Ishikawa (cell line): ENCODE measurements at regions not wholly inside any gene's neighbourhood (a gene's known extent, or its start where the extent isn't known, plus 50 kb on each side); places are given as distances from the start of the nearest gene placed in this dataset.

Experiments
- CEBPB ChIP-seq: IDR thresholded peaks from 2 replicates; pipeline ENCODE4 v1.6.1; 2012
- CREB1 ChIP-seq: IDR thresholded peaks from 2 replicates; pipeline ENCODE4 v1.6.1; 2012; ENCODE audit warnings: low read depth
- EGR1 ChIP-seq: IDR thresholded peaks from 2 replicates; pipeline ENCODE4 v1.6.1; 2012
- EP300 ChIP-seq: IDR thresholded peaks from 2 replicates; pipeline ENCODE4 v1.6.1; 2012; ENCODE audit warnings: borderline replicate concordance
- FOXM1 ChIP-seq: IDR thresholded peaks from 2 replicates; pipeline ENCODE4 v1.6.1; 2012; ENCODE audit warnings: low read depth, borderline replicate concordance
- MAX ChIP-seq: IDR thresholded peaks from 2 replicates; pipeline ENCODE4 v1.6.1; 2012
- NFIC ChIP-seq: IDR thresholded peaks from 2 replicates; pipeline ENCODE4 v1.6.1; 2012
- RAD21 ChIP-seq: IDR thresholded peaks from 2 replicates; pipeline ENCODE4 v1.6.1; 2012; ENCODE audit warnings: low read depth
- TAF1 ChIP-seq: IDR thresholded peaks from 2 replicates; pipeline ENCODE4 v1.6.1; 2012; ENCODE audit warnings: low read depth, mild to moderate bottlenecking
- TCF12 ChIP-seq: IDR thresholded peaks from 2 replicates; pipeline ENCODE4 v1.6.1; 2012; ENCODE audit warnings: low read depth
- TEAD4 ChIP-seq: IDR thresholded peaks from 2 replicates; pipeline ENCODE4 v1.6.1; 2012
- USF1 ChIP-seq: IDR thresholded peaks from 2 replicates; pipeline ENCODE4 v1.6.1; 2012
- YY1 ChIP-seq: IDR thresholded peaks from 2 replicates; pipeline ENCODE4 v1.6.1; 2012; ENCODE audit warnings: low read depth
- ZBTB7A ChIP-seq: IDR thresholded peaks from 2 replicates; pipeline ENCODE4 v1.6.1; 2012; ENCODE audit warnings: low read depth
- TF ChIP-seq, protein P1 (sequence below): IDR thresholded peaks from 2 replicates; pipeline ENCODE4 v1.6.1; 2012; ENCODE audit warnings: low read depth, mild to moderate bottlenecking

GRCh38 chr16:55083052-55083451 lies 152.4 kb downstream of the IRX5 start:
- TF ChIP-seq USF1 (no peak), CREB1 (no peak), TEAD4 (no peak), RAD21 (no peak), CEBPB (no peak), MAX (no peak), YY1 (no peak), ZBTB7A (no peak), NFIC (no peak), EP300 (no peak), FOXM1 (no peak), EGR1 (no peak), TCF12 (no peak), TAF1 (no peak)
- TF ChIP-seq, protein P1, sequence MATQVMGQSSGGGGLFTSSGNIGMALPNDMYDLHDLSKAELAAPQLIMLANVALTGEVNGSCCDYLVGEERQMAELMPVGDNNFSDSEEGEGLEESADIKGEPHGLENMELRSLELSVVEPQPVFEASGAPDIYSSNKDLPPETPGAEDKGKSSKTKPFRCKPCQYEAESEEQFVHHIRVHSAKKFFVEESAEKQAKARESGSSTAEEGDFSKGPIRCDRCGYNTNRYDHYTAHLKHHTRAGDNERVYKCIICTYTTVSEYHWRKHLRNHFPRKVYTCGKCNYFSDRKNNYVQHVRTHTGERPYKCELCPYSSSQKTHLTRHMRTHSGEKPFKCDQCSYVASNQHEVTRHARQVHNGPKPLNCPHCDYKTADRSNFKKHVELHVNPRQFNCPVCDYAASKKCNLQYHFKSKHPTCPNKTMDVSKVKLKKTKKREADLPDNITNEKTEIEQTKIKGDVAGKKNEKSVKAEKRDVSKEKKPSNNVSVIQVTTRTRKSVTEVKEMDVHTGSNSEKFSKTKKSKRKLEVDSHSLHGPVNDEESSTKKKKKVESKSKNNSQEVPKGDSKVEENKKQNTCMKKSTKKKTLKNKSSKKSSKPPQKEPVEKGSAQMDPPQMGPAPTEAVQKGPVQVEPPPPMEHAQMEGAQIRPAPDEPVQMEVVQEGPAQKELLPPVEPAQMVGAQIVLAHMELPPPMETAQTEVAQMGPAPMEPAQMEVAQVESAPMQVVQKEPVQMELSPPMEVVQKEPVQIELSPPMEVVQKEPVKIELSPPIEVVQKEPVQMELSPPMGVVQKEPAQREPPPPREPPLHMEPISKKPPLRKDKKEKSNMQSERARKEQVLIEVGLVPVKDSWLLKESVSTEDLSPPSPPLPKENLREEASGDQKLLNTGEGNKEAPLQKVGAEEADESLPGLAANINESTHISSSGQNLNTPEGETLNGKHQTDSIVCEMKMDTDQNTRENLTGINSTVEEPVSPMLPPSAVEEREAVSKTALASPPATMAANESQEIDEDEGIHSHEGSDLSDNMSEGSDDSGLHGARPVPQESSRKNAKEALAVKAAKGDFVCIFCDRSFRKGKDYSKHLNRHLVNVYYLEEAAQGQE: no peak

DNA sequence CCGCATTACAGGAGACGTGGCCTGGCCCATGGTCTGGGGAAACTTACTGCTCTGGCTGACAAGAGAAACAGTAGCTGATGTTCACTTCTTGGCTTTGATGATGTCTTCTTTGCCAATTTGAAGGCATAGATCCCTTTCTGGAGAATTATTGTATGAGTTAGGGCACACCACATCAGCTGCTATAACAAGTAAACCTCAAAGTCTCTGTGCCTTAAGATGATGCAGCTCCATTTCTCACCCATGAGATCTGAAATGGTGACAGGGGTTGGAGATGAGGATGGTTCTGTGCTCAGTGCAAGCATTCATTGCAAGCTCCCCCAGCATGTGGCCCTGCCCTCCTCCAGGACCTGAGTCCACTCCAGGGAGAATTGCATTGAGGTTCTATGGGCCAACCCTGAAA lies 157.4 kb downstream of the IRX5 start:
- TF ChIP-seq TAF1: no peak
- TF ChIP-seq NFIC: no peak
- no peak for TF ChIP-seq RAD21

DNA sequence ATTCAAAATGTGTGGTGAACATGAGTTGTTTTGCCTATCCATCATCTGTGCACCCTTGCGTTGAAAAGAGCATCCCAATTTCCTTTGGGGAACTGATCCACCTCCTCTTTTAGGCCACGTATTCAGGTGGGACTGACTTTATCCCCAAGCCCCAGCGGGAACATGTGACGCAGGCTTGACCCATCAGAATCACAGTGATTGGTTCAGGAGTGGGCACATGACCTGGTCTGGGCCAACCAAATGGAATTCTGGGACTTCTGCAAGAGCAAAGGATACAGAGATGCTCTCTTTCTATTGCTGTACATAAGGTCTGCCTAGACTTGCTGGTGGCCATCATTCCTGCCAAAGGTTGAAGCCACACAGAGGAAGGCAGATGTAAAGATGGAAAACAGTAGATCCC lies 158.9 kb downstream of the IRX5 start:
- TF ChIP-seq TAF1 (no peak), USF1 (no peak), TCF12 (no peak), FOXM1 (no peak), CREB1 (no peak), MAX (no peak), TEAD4 (no peak), YY1 (no peak)

GRCh38 chr16:55091213-55091870 lies 160.7 kb downstream of the IRX5 start:
- no peak for TF ChIP-seq ZBTB7A
- TF ChIP-seq TCF12: no peak
- no peak for TF ChIP-seq EP300
- TF ChIP-seq TAF1: no peak
- no peak for TF ChIP-seq FOXM1
- TF ChIP-seq TEAD4: no peak
- TF ChIP-seq, protein P1: no peak

DNA sequence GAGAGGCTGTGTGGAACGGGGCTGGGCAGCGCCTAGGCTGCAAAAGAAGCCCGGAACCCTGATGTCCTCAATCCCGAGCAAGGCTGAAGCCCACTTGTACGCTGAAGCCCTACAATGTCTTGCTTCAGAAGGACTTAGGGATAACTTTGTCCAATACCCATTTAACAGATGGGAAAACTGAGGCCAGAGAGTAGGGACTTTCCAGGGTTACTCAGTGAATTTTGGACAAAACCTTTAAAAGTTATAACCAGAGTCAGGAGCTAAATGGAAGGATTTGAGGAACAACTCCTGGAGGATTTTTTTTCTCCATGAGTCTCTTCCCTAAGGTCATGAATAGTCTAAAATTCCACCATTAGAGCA lies 161.2 kb downstream of the IRX5 start:
- no peak for TF ChIP-seq NFIC
- no peak for TF ChIP-seq MAX
- TF ChIP-seq USF1: no peak
- no peak for TF ChIP-seq YY1
- no peak for TF ChIP-seq EP300
- no peak for TF ChIP-seq CREB1
- TF ChIP-seq TCF12: no peak

GRCh38 chr16:55100100-55100499 lies 169.4 kb downstream of the IRX5 start:
- no peak for TF ChIP-seq TCF12
- TF ChIP-seq EGR1: no peak
- TF ChIP-seq CEBPB: no peak
- no peak for TF ChIP-seq MAX
- TF ChIP-seq TAF1: no peak
- no peak for TF ChIP-seq FOXM1
- TF ChIP-seq NFIC: no peak
- no peak for TF ChIP-seq CREB1
